ENCODE measurements at regions not wholly inside any gene's neighbourhood (a gene's known extent, or its start where the extent isn't known, plus 50 kb on each side); places are given as distances from the start of the nearest gene placed in this dataset.

DNA sequence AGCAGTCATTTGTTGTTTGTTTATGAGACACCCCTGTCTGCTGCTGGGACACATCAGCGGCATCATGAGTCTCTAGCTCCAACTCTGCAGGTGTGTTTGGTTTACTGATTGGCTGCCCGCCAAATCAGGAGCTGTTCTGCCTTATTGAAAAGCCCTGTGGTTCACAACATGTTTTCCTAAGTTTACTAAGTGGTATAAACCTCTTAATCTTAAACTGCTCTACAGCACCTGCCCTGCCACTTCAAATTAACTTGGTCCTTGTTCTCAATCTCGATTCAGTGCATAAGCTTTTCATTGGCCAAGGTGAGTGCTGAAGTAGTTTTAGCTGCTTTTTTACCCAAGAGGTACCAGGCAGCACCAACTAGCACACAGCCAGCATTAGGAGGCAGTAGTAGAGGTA is 77.8 kb upstream of the WDR72 start:
- Histone ChIP-seq H3K79me1 (ENCODE audit: insufficient read depth, low read depth, low read length, poor library complexity, severe bottlenecking) (no peaks in the 10 kb centered on the region), H2BK120ac (ENCODE audit: low read depth, low read length, poor library complexity, severe bottlenecking) (no peak overlapping the region), H3K27me3 (ENCODE audit: insufficient read depth, low read length) (no peaks in the 10 kb centered on the region), H3K27ac (ENCODE audit: insufficient read length, low read depth, low read length) (no peak overlapping the region), H2AK5ac (ENCODE audit: insufficient read length, low read length) (no peak overlapping the region), H3K4ac (ENCODE audit: low read depth, low read length) (no peak overlapping the region), H2BK12ac (ENCODE audit: insufficient read length, low read depth, low read length) (no peak overlapping the region), H4K5ac (ENCODE audit: insufficient read length, low read depth, low read length) (no peak overlapping the region), H2BK20ac (ENCODE audit: low read depth, low read length, poor library complexity, severe bottlenecking) (no peak overlapping the region), H3T11ph (ENCODE audit: low read length) (no peak overlapping the region), H4K20me1 (ENCODE audit: control insufficient read depth, insufficient read depth, insufficient read length) (no peaks in the 10 kb centered on the region), H3K4me2 (ENCODE audit: insufficient read depth, insufficient read length, low read length) (no peak overlapping the region), H3K9me3 (ENCODE audit: control insufficient read depth, low read depth, low read length) (no peaks in the 10 kb centered on the region), H3K4me1 (ENCODE audit: insufficient read depth, low read length) (peaks cover 2% of the 10 kb centered on the region; the same call in 1 of the 2 replicates), H3K9ac (ENCODE audit: extremely low read depth, insufficient read length, low read length) (no peak overlapping the region), H3K18ac (ENCODE audit: insufficient read length, low read depth, low read length) (no peak overlapping the region), H3K56ac (ENCODE audit: insufficient read length, low read depth, low read length) (no peak overlapping the region), H2BK15ac (ENCODE audit: low read depth, low read length) (no peak overlapping the region), H3K23ac (ENCODE audit: insufficient read length, low read depth, low read length) (no peak overlapping the region), H4K91ac (ENCODE audit: insufficient read length, low read depth, low read length) (no peak overlapping the region), H3K14ac (ENCODE audit: insufficient read depth, low read length) (no peak overlapping the region), H4K8ac (replicated peaks; ENCODE audit: insufficient read length, low read depth, low read length) (no peak overlapping the region), H2AFZ (ENCODE audit: low read length) (no peak overlapping the region), H3K23me2 (ENCODE audit: insufficient read length, low read depth, low read length, poor library complexity, severe bottlenecking) (no peaks in the 10 kb centered on the region), H3K79me2 (ENCODE audit: insufficient read depth, low read length) (no peaks in the 10 kb centered on the region), H2BK5ac (ENCODE audit: insufficient read length, low read length) (no peak overlapping the region)
- Mint-ChIP-seq H3K36me3 (ENCODE audit: insufficient read depth in 1 of 3, low read depth in 3 of 3) (no peaks in the 10 kb centered on the region), H3K4me3 (no peak overlapping the region), H3K9me3 (no peaks in the 10 kb centered on the region), H3K27me3 (ENCODE audit: low read depth) (no peaks in the 10 kb centered on the region), H3K27ac (0 out of 7 replicates have a peak overlapping the region, but pooled peaks of 1 of the 3 experiments have one; percentile 47), H3K4me1 (peaks cover 13 to 16% of the 10 kb centered on the region in 2 experiments)
- no peak for DNase-seq
- TF ChIP-seq CTCF (conservative IDR thresholded peaks at IDR 0.05), result no peak
- WGBS (ENCODE audit: extremely low coverage, insufficient read length, low lambda C conversion rate), result no CpG with 5 or more reads among the region's 3 CpGs
